Limb (tissue), 2 donors: ENCODE measurements at regions not wholly inside any gene's neighbourhood (a gene's known extent, or its start where the extent isn't known, plus 50 kb on each side); places are given as distances from the start of the nearest gene placed in this dataset.

Source experiments
- DNase-seq, 2 donors: peaks; one replicate each; pipeline ENCODE4 v3.0.0-alpha.2; 2016; ENCODE audit errors: extremely low spot score in 2 of 2

DNA sequence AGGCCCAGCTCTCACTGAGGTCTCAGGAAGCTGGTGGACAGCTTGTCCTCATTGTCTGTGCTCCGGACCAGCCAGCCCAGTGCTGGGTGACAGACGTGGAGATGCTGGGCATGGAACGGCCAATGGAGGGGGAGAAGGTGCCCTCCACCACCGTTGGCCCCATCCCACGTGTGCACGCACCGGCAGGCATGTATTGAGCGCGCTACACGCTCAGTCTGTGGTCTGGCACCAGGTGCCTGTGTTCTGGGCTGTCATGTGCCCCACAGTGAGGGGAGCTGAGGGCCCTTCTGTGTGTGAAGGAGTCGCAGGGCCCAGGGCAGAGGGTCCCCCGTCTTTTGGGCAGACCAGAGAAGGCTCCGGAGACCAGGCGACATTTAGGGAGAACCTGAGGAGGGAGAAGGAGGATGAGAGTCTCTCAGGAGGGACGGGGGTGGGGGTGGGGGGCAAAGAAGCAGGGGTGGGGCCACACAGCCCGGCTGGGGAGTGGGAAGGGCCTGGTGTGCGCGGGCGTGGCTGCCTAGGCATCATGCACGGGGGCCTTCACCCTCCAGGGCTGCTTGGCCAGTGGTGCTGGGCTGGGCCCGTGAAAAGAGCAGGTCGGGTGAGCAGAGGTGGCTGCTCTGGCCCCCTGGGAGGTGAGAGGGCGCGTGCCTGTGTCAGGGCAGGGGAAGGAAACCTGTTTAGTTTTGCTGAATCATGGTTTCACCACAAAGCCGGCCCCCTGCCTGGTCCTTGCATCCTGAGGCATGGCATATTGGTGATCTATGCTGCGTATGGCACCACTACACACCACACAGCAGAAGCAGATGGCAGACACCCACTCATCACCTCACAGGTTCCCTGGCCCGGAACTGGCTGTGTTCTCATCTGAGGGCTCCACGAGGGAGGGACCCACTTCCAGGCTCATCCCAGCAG, 86.7 kb upstream of the TTC34 start:
- DNase-seq, result no peak

DNA sequence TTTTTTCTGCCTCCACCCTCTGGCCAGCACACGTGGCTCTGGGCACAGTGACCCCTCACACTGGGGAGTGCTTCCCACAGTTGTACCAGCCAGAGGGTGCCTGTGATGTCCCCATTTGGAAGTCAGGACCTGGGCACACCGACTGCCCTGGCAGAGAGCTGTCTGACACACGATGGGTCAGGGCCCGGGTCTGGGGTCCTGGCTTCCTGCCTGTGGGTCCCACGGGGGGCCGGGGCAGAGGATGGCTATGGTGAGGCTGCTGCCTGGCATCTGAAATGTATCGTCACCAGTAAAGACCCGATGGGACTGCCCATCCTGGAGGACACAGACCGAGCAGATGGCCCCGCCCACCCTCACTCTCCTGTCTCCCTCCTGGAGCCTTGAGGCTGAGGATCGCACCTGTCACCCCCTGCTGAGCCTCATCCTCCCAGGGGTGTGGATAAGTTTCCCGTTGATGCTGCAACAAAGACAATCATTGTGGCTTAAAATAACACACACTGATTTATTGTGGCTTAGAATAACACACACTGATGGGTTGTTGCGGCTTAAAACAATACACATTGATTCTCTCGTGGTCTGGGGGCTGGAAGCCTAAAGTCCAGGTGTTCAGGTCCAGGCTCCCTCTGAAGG, 88.8 kb upstream of the TTC34 start:
- DNase-seq, result no peak

DNA sequence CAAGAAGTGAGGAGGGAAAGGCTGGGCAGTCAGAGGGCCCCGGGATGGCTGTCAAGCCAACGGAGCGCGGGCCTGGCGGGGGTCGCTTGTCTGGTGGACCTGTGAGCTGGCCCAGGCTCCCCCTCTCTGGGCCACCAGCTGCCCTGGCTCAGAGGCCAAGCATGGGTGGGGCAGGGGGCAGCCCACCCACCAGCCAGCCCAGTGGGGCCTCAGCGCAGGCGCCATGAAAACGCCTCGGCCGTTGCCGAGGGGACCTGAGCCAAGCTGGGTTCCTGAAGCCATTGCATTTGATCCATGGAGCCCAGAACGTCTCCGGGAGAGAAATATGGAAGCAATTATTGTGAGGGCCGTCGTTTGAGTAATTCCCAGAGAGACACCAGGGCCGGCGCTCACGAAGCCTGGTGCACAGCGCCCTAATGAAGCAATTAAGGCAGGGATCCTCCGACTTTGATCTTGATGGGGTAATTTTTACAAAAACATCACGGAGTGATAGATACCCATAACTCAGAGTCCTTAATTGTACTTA, 90.5 kb upstream of the TTC34 start:
- peak in 1 of 2 donors; percentile 15 for DNase-seq

DNA sequence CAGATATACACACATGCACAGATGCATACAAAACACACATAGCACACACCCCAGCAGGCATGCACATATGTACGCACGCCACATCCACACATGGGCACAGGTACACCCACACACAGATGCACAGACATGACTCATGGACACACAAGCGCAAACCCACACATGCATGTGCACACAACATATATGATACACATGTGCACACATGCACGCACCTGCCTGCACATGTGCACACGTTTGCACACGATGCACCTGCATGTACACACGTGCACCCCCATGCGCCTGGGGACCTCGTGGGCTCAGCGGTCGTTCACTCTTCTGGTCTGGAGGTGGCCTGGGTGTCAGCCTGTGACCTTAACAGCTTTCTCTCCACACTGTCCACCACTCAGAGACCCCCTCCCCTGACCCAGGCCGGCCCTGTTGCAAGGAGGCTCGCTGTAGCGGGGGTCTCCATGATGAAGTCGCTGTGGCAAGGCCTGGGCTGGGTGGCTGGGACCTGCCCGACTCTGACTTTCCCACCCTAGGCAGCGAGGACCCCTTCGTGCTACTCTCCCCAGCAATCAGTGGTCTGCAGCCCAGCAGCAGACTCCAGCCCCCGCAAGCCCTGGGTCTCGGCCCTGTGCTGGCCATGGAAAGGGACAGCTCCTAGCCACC, 92.1 kb upstream of the TTC34 start:
- DNase-seq, result no peak

DNA sequence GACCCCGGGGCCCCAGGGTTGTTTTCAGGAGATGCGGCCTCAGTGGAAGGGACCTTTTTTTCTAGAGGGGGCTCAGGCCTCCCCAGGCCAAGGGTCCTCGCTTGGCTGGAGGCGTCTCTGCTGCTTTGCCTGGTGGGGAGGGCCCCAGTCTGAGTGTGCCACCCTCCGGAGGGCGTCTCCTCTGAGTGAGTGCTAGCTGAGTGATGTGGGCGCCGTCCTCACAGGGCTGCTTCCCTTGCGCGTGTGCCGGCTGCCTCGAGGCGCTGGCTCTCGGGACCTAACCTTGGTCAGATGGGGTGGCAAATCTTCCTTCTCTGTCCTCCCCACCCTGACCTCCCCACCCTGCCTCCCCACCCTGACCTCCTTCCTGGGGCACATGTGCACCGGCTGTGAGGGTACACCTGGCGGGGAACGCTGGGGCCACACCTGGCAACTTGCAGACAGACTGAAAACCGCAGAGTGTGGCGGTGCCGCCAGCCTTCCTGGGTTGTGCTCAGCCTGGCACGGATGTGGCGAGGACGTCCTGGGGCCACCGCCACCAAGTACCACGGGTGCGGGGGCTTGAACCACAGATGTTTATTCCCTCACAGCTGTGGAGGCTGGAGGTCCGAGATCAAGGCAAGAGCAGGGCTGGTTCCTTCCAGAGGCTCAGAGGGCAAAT, 93.0 kb upstream of the TTC34 start:
- DNase-seq, result no peak

DNA sequence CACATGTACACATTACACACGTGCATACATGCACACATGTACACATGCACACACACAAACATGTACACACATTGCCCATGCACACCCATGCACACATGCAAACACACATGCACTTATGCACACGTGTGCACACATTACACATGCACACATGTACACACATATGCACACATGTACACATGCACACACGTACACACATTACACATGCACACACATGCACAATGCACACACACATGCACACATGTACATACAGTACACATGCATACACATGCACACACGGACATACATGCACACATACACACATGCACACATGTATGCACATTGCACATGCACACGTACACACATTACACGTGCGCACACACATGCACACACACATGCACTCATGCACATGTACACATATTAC, 95.3 kb upstream of the TTC34 start:
- DNase-seq, result no peak

DNA sequence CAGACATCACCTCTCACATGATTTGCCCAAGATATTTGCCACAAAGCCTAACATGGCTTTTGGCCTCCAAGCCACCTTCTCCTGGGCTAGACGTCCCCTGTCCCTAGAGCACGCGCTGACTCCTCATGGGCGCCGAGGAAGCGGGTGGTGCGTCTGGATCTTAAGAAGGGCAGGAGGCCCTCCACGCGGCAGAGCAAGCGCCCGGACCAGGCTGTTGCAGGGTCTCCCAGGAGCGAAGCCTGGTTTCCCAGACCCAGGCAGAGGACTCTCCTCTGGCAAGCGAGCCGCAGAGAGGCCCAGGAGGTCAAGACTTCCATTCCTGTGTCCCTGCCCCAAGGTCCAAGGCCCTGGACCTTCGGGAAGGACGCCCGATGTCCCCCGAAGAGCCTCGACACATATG, 101.7 kb upstream of the TTC34 start:
- DNase-seq, result no peak

DNA sequence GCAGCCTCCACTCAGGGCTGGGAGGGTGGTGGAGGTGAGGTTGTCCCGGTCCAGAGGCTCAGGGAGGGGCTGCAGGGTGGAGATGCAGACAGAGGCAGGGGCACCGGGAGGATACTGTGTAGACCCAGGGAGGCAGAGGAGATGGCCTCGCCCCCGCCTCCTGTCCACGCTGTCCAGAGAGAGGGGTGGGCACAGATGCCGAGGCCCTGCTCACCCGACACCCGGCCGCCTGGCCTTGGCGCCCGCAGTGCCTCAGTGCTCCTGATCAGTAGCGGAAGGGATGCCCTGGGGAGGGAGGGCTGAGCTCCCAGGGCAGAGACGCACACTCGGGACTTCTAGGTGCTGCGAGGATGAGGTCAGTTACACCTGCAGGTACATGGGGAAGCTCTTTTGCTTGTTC, 102.7 kb upstream of the TTC34 start:
- no peak for DNase-seq

DNA sequence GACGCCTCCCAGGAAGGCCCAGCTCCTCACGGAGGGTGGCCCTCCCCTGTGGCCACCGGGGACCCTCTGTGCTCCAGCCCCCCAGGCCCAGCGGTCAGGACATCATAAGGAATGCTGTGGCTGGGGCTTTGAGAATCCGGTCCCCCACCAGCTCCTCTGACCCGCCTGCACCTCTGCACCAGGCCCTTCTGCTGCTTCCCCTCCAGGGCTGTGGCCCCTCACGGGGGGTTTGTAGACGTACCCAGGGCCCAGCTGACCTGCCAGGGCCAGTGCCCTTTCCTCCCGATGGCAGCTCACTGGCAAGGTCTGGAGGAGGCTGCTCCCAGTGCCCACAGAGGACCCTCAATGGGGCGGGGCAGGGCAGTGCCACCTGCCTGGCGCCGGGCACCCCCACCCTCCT, 103.9 kb upstream of the TTC34 start:
- DNase-seq, result no peak

DNA sequence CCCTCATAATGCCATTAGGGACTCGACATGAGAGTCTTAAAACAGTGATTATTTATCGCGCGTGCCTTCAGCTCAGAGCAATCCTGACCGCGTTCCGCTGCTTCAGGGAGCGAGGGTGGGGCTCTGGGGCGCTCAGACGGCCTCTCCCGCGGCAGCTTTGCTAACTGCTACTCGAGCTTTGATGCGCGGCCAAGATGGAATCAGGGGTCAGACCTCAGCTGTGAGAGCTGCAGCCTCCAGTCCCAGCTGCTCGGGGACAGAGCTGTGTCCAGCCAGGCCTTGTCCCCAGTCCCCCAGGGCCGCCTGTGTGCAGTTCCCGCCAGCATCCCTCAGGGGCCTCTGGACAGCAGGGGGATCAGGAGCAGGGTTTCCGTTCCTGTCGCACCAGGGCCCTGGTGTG, 104.6 kb upstream of the TTC34 start:
- DNase-seq, result peak in 1 of 2 donors; percentile 7

DNA sequence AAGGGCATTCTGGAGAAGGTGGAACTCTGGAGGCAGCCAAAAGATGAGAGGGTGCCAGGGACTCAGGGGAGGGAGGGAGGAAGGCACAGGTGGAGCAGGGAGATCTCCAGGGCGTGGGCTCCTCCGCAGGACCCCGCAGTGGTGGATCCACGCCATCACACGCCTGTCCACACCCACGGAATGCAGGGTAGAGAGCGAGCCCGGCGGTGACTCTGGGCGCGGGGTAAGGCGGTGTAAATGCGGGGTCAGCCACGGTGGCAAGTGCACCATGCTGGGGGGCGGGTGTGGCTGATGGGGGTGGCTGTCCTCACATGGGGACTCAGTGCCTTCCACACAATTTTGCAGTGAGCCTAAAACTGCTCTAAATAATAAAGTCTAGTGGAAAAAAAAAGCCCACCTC, 105.1 kb upstream of the TTC34 start:
- DNase-seq, result no peak

DNA sequence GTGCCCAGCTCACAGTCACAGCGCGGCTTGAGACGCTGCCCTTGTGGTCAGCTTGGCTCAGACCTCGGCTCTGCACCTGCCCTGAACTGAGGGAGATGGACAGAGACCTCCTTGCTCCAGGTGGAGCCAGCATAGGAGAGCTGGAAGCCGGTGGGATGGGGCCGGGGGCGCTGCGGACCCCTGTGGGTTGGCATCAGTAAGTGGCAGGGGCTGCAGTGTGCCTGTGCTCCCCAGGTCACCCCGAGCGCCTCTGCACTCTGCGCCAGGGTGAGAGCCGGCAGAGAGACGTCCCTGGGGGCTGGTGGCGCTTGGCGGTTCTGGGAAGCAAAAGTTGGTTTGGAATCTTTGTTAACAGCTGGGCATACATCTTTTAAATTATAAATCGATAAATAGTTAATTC, 105.6 kb upstream of the TTC34 start:
- no peak for DNase-seq

DNA sequence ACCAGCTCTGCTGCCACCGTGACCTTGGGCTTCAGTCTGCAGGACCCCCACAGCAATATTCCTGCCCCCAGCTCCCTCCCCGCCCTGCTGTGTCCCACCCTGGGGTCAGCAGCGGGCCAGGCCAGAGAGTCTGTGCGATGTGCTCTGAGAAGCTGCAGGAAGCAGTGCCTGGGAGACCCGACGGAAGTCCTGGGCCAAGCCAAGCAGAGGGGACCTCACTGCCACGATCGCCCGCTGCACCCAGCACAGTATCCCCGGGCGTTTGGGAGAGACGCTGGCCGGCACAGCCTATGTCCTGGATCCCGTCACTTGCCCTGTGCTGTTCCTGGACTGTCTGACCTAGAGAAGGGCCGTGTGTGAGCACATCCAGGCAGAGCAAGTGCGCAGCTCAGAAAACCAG, 106.6 kb upstream of the TTC34 start:
- DNase-seq, result no peak

DNA sequence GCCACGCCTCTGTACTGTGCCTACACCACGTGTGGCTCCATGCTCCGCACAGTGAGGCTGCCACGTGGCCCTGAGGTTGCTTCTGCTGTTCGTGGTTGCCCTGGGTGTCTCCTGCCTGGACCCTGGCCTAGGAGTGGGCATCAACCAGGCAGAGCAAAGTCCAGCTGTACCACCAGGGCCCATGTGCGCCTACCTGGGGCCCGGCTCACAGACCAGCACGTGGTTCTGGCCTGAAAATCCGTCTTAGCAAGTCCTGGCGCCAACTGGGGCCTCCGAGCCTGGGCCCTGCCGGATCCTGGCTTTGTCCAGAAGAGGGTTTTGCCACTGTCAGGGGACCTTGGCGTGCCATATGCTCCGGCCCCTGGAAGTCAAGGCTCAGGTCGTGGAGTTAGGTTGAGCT, 107.1 kb upstream of the TTC34 start:
- DNase-seq, result no peak

DNA sequence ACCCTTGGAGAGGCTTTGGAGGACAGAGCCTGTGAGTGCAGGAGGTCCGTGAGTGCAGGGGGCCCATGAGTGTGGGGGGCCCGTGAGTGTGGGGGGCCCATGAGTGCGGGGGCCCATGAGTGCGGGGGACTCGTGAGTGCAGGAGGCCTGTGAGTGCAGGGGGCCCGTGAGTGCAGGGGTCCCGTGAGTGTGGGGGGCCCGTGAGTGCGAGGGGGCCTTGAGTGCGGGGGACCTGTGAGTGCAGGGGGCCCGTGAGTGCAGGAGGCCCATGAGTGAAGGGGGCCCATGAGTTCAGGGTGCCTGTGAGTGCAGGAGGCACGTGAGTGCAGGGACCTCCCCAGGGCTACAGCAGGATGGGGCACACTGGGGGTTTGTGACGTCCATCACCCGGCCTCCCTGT, 108.3 kb upstream of the TTC34 start:
- no peak for DNase-seq

DNA sequence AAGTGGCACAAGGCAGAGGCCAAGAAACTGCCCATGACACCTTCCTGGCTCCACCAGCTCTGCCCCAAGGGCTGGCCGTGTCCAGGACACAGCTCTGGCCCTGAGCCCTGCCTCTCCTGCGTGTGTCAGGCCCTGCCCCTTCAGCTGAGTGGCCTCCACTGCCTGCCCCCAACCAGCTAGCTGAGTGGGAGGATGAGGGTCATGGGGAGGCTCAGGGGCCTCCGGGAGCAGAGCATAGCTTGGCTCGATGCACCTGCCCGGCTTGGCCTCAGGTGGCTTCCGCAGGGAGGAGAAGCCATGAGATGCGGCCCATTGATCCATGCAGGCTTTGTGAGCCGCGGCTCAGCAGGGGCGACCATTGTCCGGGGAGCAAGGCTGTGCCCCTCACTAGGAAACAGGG, 108.7 kb upstream of the TTC34 start:
- DNase-seq, result no peak

DNA sequence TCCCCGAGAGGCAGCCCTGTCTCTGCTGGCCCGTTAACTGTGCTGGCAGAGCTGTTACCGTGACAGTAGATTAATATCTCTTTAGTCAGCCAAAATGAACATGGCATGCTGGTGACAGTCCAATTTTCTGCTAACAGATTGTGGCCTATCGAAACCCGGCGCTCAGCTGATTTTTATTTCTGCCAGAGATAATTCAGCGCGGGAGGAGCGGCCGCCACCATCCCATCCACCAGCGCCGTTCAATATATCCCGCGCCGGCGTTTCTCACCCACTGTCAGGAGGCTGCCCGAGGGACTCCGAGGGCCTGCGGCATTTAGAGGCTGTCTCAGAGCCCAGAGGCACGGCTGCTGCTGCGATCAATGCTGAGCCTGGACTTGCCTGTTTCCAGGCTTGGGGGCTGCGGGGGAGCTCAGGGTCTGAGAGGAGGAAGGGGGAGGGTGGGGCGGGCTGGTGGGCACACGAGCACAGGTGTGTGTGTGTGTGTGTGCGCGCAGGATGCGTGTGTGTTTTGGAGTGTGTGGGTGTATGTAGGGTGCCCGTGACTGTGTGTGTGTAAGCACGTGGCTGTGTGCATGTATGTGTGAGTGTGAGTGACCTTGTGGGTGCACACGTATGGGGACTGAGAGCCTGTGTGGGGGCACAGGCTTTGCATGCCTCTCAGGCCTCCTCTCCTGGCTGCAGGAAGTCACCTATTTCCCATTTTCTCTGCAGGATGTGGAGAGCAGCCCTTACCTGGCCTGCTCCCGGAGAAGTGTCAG, 109.7 kb upstream of the ACTRT2 start:
- DNase-seq, result no peak

DNA sequence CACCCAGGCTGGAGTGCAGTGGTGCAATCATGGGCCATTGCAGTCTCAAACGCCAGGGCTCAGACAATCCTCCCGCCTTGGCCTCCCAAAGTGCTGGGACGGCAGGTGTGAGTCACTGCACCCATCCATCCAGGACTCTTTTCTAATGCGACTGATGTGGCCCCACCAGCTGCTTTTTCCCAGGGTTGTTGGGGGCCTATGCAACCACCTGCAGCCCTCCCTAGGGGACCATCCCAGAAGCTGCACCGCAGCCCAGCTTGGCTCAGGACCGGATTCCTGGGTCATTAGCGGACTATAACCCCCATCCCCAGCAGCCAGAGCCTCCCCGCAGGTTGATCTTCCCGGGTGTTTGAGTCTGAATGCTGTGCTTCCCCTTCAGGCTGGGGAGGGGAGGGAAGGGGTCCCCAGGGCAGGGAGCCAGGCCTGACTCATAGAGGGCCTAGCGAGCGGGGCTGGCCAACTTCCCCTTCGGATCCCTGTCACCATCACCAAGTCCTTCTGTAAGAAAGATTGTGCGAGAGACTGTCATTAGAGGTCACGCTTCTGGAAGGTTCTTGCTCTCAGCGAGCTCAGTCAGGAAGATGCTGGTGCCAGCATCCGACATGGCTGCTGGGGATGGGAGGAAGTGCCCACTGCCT, 108.7 kb upstream of the ACTRT2 start:
- no peak for DNase-seq

DNA sequence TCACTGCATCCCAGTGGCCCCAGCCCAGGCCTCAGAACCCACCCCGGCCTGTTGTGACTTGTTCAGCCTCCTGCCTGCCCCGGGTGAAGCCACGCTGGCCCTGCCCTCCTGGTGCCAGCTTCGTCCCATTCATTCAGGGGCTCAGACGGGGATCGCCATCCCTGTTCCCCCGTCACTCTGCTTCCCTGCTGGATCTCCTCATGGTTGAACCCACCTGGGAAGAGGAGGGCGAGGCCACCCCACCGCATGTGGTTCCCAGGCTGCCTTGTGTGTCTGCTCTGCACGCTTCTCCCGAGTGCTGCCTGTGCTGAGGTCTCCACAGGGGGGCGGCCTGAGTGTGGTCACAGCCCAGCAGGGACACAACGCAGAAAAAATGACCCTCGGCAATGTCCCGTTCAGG, 108.2 kb upstream of the ACTRT2 start:
- no peak for DNase-seq

DNA sequence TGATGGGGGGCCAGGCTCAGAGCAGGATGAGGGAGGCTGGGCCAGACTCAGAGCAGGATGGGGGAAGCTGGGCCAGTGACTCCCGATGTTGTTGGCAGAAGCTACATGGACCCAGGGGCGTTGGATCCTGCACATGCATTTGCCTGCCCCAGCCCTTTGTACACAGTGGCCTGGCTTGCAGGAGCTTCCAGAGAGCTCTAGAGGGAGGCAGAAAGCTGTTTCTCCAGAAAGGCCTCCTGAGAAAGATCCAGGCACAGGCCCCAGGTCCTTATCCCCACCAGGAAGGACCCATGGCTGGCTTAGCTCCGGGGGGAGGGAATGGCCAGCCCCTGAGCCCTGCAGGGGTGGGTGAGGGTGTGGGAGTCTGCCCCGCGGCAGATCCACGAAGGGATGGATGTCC, 106.6 kb upstream of the ACTRT2 start:
- DNase-seq, result no peak

DNA sequence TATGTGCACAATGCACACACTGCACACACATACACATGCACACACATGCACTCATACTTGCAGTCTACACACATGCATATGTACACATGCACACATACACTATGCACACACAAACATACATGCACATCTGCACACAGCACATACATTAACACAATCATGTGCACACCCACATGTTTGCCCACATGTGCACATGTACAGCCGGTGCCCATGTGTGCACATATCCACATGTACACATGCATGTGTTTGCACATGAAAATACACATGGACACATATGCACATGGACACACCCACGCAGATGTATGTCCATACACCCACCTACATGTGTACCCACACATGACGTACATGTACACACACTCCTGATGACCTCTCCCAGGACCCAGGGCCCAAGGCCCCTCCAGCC, 105.1 kb upstream of the ACTRT2 start:
- no peak for DNase-seq
